ENCODE measurements at regions not wholly inside any gene's neighbourhood (a gene's known extent, or its start where the extent isn't known, plus 50 kb on each side); places are given as distances from the start of the nearest gene placed in this dataset.
A peak's percentile ranks its signal among the peaks of the same experiment; 100 is the strongest.
"Not testable (repeated sequence)": the region's sequence is repeated elsewhere in the genome, so short reads cannot be mapped to it uniquely, and the experiment has no call there.

DNA sequence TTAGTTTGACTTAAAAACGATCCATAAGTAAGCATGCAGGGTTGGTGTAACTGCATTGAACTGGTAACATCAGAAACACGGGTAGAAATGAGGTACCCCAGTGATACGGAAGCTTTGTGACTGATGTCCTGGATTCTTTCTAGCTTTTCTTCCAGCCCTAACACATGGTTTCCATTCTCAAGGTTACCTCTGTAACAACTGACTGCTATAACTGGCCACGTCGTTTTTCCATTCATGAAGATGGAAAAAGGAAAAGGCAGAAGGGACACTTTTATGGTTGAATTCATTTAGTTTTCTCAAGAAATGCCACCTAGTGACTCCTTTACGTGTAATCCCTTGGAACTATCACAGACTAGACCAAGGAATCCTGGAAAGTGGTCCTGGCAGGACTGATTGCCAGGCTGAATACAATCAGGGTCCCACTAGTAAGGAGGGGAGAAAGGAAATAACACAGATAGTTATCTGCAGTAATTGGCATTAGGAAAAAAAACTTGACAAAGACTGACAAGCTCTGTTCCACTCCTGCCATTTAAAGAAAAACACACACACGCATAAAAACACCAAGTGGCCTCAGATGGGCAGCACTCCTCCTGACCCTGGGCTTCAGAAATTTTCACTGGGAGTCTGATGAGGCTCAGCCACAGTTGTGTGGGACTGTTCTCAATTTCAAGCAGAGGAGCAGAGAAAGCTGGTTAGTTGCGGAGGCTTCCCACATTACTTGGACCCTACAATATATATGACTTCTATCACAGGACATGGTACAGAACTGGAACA, 77.5 kb upstream of the ZNF169 start:
- WGBS, 2 donors: 32 to 42% methylated on average over 8 of the region's 8 CpGs
- Histone ChIP-seq H3K27ac (ENCODE audit: low read depth in 1 of 2, low read length in 2 of 2) (no peak overlapping the region), H3K27me3 (ENCODE audit: control insufficient read depth in 1 of 2, insufficient read depth in 2 of 2, low read length in 1 of 2) (no peaks in the 10 kb centered on the region), H3K9me3 (ENCODE audit: control insufficient read depth, low read length) (no peaks in the 10 kb centered on the region), H3K4me1 (ENCODE audit: control insufficient read depth in 1 of 2, insufficient read depth in 2 of 2, low read length in 2 of 2) (peaks cover 8 to 10% of the 10 kb centered on the region in 2 donors), H3K4me3 (ENCODE audit: low read length in 2 of 2) (no peak overlapping the region), H3K36me3 (ENCODE audit: control insufficient read depth in 1 of 2, insufficient read depth in 2 of 2, low read length in 1 of 2) (peaks cover 0 to 2% of the 10 kb centered on the region in 2 donors)
- intact Hi-C loops (cut with DNase I): no loop called here
- DNase-seq (no peak), ATAC-seq (ENCODE audit: low FRiP score) (no peak)

DNA sequence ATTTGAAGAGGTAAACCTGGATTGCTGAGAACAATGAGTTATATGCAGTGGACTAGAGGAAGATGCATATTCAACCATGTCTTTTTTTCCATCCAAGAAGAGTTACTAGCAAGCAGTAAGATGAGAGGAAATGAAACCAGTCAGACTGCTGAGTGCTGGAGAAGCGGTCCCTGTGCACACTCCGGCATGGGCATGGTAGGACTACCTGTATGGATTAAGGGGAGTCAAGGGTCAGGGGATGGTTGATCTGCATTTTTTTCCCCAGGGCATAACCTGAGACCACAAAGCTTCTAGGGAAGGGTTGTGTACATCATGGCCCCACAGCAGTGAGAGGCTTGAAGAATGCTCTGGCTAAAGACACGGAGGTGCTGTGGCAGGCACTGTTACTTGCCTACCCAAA, 76.6 kb upstream of the ZNF169 start:
- no peak for ATAC-seq (ENCODE audit: low FRiP score)
- peak overlapping the region in 1 of 2 donors; percentile 23 for H3K27ac ChIP-seq (ENCODE audit: low read depth in 1 of 2, low read length in 2 of 2)
- intact Hi-C loops (cut with DNase I): no loop called here
- H3K27me3 ChIP-seq (ENCODE audit: control insufficient read depth in 1 of 2, insufficient read depth in 2 of 2, low read length in 1 of 2): no peaks in the 10 kb centered on the region
- H3K4me1 ChIP-seq (ENCODE audit: control insufficient read depth in 1 of 2, insufficient read depth in 2 of 2, low read length in 2 of 2): peaks cover 6% of the 10 kb centered on the region in 2 donors
- no peaks in the 10 kb centered on the region for H3K9me3 ChIP-seq (ENCODE audit: control insufficient read depth, low read length)
- H3K36me3 ChIP-seq (ENCODE audit: control insufficient read depth in 1 of 2, insufficient read depth in 2 of 2, low read length in 1 of 2): no peaks in the 10 kb centered on the region
- no peak for DNase-seq
- WGBS, 2 donors: 83 to 89% methylated on average over 3 of the region's 3 CpGs
- H3K4me3 ChIP-seq (ENCODE audit: low read length in 2 of 2): no peak overlapping the region

DNA sequence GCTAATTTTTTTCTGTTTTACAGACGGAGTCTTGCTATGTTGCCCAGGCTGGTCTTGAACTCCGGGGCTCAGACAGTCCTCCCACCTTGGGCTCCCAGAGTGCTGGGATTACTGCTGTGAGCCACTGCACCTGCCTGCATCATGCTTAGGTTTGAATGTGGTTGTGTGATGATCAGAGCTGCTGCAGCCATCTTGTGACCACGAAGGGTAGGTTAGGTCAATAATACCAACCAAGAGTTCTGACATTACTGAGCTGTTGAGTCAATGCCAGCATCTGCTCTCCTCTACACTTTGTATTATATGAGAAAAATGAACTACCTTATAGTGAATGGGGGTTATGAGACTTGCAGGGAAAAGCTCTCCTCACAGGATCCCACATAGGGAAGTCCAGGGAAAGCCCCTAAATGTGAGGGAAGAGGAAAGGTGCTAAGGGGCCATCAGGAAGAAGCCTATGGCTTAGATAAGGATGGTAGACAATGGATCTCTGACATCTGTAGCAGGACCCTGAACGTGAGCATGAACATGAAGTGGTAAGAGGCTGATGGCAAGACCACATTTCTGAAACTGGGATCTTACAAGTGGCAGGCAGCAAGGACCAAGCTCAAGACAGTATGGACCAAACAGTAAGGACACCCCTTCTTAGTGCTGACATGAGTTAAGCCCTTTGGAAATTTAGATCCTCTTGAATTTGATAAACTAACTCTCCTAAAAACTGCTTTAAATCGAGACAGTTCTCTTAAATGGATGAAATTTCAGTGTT, 75.7 kb upstream of the ZNF169 start:
- ATAC-seq (ENCODE audit: low FRiP score): no peak
- Histone ChIP-seq H3K27ac (ENCODE audit: low read depth in 1 of 2, low read length in 2 of 2) (no peak overlapping the region), H3K9me3 (ENCODE audit: control insufficient read depth, low read length) (no peaks in the 10 kb centered on the region), H3K27me3 (ENCODE audit: control insufficient read depth in 1 of 2, insufficient read depth in 2 of 2, low read length in 1 of 2) (no peaks in the 10 kb centered on the region), H3K4me1 (ENCODE audit: control insufficient read depth in 1 of 2, insufficient read depth in 2 of 2, low read length in 2 of 2) (peaks cover 6% of the 10 kb centered on the region in 2 donors), H3K4me3 (ENCODE audit: low read length in 2 of 2) (no peak overlapping the region), H3K36me3 (ENCODE audit: control insufficient read depth in 1 of 2, insufficient read depth in 2 of 2, low read length in 1 of 2) (no peaks in the 10 kb centered on the region)
- DNase-seq: no peak
- intact Hi-C loops (cut with DNase I): no loop called here
- WGBS, 2 donors: 86 to 93% methylated on average over 5 of the region's 5 CpGs

DNA sequence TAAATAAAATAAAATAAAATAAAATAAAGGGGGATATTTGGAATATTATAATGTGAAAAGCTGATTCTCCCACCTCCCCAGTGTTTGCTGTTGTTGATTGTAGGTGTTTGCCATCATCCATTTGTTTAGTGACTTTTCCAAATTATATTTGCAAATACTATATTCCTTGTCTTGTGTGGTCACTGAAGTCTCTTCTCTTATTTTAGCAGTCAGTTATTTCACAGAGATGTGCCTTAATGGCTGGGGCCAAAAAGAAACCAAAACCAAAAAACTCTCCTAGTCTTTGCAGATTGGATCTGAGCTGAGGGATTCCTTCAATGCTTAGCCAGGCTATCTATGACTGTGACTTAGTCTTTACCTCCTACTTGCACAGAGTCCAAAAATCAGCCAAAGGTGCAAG, 70.9 kb upstream of the ZNF169 start:
- DNase-seq (no peak), ATAC-seq (ENCODE audit: low FRiP score) (no peak)
- no peak overlapping the region for H3K27ac ChIP-seq (ENCODE audit: low read depth in 1 of 2, low read length in 2 of 2)
- H3K4me1 ChIP-seq (ENCODE audit: control insufficient read depth in 1 of 2, insufficient read depth in 2 of 2, low read length in 2 of 2): peaks cover 2% of the 10 kb centered on the region in 2 donors
- H3K27me3 ChIP-seq (ENCODE audit: control insufficient read depth in 1 of 2, insufficient read depth in 2 of 2, low read length in 1 of 2): no peaks in the 10 kb centered on the region
- H3K4me3 ChIP-seq (ENCODE audit: low read length in 2 of 2): no peak overlapping the region
- intact Hi-C loops (cut with DNase I): no loop called here
- no peaks in the 10 kb centered on the region for H3K36me3 ChIP-seq (ENCODE audit: control insufficient read depth in 1 of 2, insufficient read depth in 2 of 2, low read length in 1 of 2)
- H3K9me3 ChIP-seq (ENCODE audit: control insufficient read depth, low read length): no peaks in the 10 kb centered on the region

DNA sequence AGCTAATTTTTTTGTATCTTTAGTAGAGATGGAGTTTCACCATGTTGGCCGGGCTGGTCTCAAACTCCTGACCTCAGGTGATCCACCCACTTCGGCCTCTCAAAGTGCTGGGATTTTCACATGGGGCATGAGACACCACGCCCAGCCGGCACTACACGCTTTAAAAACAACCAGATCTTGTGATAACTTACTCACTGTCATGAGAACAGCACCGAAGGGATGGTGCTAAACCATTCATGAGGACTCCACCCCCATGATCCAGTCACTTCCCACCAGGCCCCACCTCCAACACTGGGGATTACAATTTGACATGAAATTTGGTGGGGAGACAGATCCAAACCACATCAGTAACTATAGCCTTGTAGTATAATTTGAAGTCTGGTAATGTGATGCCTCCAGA, 67.4 kb upstream of the ZNF169 start:
- DNase-seq; H3K4me1 ChIP-seq (ENCODE audit: control insufficient read depth in 1 of 2, insufficient read depth in 2 of 2, low read length in 2 of 2); H3K9me3 ChIP-seq (ENCODE audit: control insufficient read depth, low read length); H3K27ac ChIP-seq (ENCODE audit: low read depth in 1 of 2, low read length in 2 of 2); H3K27me3 ChIP-seq (ENCODE audit: control insufficient read depth in 1 of 2, insufficient read depth in 2 of 2, low read length in 1 of 2); ATAC-seq (ENCODE audit: low FRiP score); intact Hi-C loops (cut with DNase I); H3K4me3 ChIP-seq (ENCODE audit: low read length in 2 of 2); H3K36me3 ChIP-seq (ENCODE audit: control insufficient read depth in 1 of 2, insufficient read depth in 2 of 2, low read length in 1 of 2): not testable (repeated sequence)
- 97 to 99% methylated on average over 6 of the region's 6 CpGs for WGBS, 2 donors

DNA sequence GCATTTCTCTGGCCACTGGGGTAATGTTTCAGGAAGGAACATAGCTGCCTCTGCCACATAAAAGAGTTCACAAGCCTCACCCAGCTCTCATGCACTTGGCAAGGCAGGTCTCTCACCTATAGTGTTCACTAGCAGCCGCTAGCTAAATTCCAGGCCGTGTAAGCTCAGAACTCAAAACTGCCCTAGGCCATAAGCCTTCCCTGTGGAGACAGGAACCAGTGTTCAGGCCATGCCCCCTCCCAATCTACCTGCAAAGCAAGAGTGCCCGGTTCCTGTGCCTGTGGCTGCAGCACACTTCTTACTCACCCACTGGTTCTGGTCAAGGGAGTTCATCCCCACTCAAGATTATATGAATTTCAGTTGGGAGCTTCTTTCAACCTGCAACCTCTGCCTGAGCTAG, 60.7 kb upstream of the ZNF169 start:
- ATAC-seq (ENCODE audit: low FRiP score) (no peak), DNase-seq (no peak)
- Histone ChIP-seq H3K36me3 (ENCODE audit: control insufficient read depth in 1 of 2, insufficient read depth in 2 of 2, low read length in 1 of 2) (peaks cover 0 to 2% of the 10 kb centered on the region in 2 donors), H3K4me1 (ENCODE audit: control insufficient read depth in 1 of 2, insufficient read depth in 2 of 2, low read length in 2 of 2) (no peaks in the 10 kb centered on the region), H3K27ac (ENCODE audit: low read depth in 1 of 2, low read length in 2 of 2) (no peak overlapping the region), H3K4me3 (ENCODE audit: low read length in 2 of 2) (no peak overlapping the region), H3K9me3 (ENCODE audit: control insufficient read depth, low read length) (peaks cover 2% of the 10 kb centered on the region), H3K27me3 (ENCODE audit: control insufficient read depth in 1 of 2, insufficient read depth in 2 of 2, low read length in 1 of 2) (no peaks in the 10 kb centered on the region)
- WGBS, 2 donors: 91 to 93% methylated on average over 3 of the region's 3 CpGs
- intact Hi-C loops (cut with DNase I): no loop called here

DNA sequence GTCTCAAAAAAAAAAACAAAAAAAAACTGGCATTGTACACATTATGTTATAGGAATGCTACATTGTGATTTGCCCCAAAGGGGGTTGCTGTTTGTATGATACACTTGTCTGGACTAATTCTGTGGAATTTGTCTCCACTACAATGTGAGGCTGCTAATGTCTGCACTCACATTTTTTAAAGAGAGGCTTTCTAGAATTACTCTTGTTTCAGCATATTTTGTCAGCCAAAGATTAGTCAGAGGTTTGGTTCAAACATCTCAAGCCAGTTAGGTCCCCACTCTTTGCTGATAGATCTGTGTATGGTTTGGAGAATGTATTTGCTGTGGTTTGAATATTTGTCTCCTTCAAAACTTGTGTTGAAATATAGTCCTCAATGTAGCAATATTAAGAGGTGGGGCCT, 59.3 kb upstream of the ZNF169 start:
- no peak overlapping the region for H3K27ac ChIP-seq (ENCODE audit: low read depth in 1 of 2, low read length in 2 of 2)
- no peaks in the 10 kb centered on the region for H3K4me1 ChIP-seq (ENCODE audit: control insufficient read depth in 1 of 2, insufficient read depth in 2 of 2, low read length in 2 of 2)
- intact Hi-C loops (cut with DNase I): no loop called here
- no peaks in the 10 kb centered on the region for H3K27me3 ChIP-seq (ENCODE audit: control insufficient read depth in 1 of 2, insufficient read depth in 2 of 2, low read length in 1 of 2)
- ATAC-seq (ENCODE audit: low FRiP score): no peak
- peaks cover 0 to 2% of the 10 kb centered on the region in 2 donors for H3K36me3 ChIP-seq (ENCODE audit: control insufficient read depth in 1 of 2, insufficient read depth in 2 of 2, low read length in 1 of 2)
- H3K4me3 ChIP-seq (ENCODE audit: low read length in 2 of 2): no peak overlapping the region
- H3K9me3 ChIP-seq (ENCODE audit: control insufficient read depth, low read length): peaks cover 2% of the 10 kb centered on the region
- DNase-seq: no peak

DNA sequence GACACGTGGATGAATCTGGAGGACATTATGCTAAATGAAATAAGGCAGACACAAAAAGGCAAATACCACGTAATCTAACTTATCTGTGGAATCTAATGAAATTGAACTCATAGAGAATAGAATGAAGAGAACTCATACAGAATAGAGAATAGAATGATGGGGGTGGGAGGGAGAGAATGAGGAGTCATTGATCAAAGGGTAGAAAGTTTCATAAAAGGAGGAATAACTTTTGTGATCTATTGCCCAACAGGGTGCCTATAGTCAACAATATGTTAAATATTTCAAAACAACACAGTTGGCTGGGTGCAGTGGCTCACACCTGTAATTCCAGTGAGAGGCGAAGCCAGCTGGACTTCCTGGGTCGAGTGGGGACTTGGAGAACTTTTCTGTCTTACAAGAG, 54.9 kb upstream of the ZNF169 start:
- ATAC-seq (ENCODE audit: low FRiP score) (no peak), DNase-seq (no peak)
- H3K4me3 ChIP-seq (ENCODE audit: low read length in 2 of 2): no peak overlapping the region
- H3K27ac ChIP-seq (ENCODE audit: low read depth in 1 of 2, low read length in 2 of 2): no peak overlapping the region
- no peaks in the 10 kb centered on the region for H3K4me1 ChIP-seq (ENCODE audit: control insufficient read depth in 1 of 2, insufficient read depth in 2 of 2, low read length in 2 of 2)
- peaks cover 0 to 2% of the 10 kb centered on the region in 2 donors for H3K36me3 ChIP-seq (ENCODE audit: control insufficient read depth in 1 of 2, insufficient read depth in 2 of 2, low read length in 1 of 2)
- 70 to 72% methylated on average over 4 of the region's 4 CpGs for WGBS, 2 donors
- H3K9me3 ChIP-seq (ENCODE audit: control insufficient read depth, low read length): no peaks in the 10 kb centered on the region
- intact Hi-C loops (cut with DNase I): no loop called here
- no peaks in the 10 kb centered on the region for H3K27me3 ChIP-seq (ENCODE audit: control insufficient read depth in 1 of 2, insufficient read depth in 2 of 2, low read length in 1 of 2)

DNA sequence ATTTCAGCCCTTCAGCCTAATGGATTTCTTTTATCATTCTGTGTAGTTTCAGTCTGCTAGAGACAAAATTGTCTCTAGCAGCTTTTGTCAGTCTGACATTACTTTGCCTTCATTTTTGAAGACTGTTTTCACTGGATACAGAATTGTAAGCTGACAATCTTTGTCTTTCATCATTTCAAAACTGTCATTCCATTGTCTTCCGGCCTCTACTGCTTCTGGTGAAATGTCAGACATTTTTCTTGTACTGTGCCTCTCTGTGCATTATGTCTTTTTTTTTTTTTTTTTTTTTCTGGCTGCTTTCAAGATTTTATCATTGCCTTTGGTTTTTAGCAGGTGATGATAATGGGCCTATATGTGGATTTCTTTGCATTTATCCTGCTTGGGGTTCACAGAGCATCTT, 51.3 kb upstream of the ZNF169 start:
- intact Hi-C loops (cut with DNase I): no loop called here
- Histone ChIP-seq H3K27me3 (ENCODE audit: control insufficient read depth in 1 of 2, insufficient read depth in 2 of 2, low read length in 1 of 2) (no peaks in the 10 kb centered on the region), H3K4me3 (ENCODE audit: low read length in 2 of 2) (no peak overlapping the region), H3K9me3 (ENCODE audit: control insufficient read depth, low read length) (no peaks in the 10 kb centered on the region), H3K36me3 (ENCODE audit: control insufficient read depth in 1 of 2, insufficient read depth in 2 of 2, low read length in 1 of 2) (no peaks in the 10 kb centered on the region), H3K4me1 (ENCODE audit: control insufficient read depth in 1 of 2, insufficient read depth in 2 of 2, low read length in 2 of 2) (no peaks in the 10 kb centered on the region), H3K27ac (ENCODE audit: low read depth in 1 of 2, low read length in 2 of 2) (no peak overlapping the region)
- DNase-seq (no peak), ATAC-seq (ENCODE audit: low FRiP score) (no peak)
- 95 to 97% methylated on average over 1 of the region's 1 CpG for WGBS, 2 donors
